Stimulated activated CD8-positive, alpha-beta memory T cell treated with anti-CD3 and anti-CD28 coated beads, Interleukin-4, amount 100 ng/mL, for 4 hours (primary cell): ENCODE measurements at regions not wholly inside any gene's neighbourhood (a gene's known extent, or its start where the extent isn't known, plus 50 kb on each side); places are given as distances from the start of the nearest gene placed in this dataset.

Experiments
- DNase-seq, 2 donors: peaks; one replicate each; pipeline ENCODE4 v3.0.0-alpha.2; 2020; ENCODE audit warnings: low read depth in 2 of 2, low spot score in 1 of 2

GRCh38 chr5:164007064-164007463 lies 501.6 kb downstream of the MAT2B start:
- DNase-seq, result no peak

- no peak for DNase-seq
These were observed 504.2 kb downstream of the MAT2B start for GRCh38 chr5:164009621-164010020.

GRCh38 chr5:164010900-164011299 lies 505.5 kb downstream of the MAT2B start:
- DNase-seq, result no peak

GRCh38 chr5:164012371-164012770 lies 507.0 kb downstream of the MAT2B start:
- no peak for DNase-seq

GRCh38 chr5:164013077-164013670 lies 507.8 kb downstream of the MAT2B start:
- DNase-seq, result no peak

- DNase-seq, result no peak
These were observed 514.7 kb downstream of the MAT2B start for GRCh38 chr5:164020116-164020515.

- DNase-seq, result no peak
These were observed 522.3 kb downstream of the MAT2B start for GRCh38 chr5:164027738-164028137.

- no peak for DNase-seq
These were observed 532.8 kb downstream of the MAT2B start for GRCh38 chr5:164038128-164038783.

- DNase-seq, result no peak
These were observed 535.7 kb downstream of the MAT2B start for GRCh38 chr5:164041105-164041504.

- no peak for DNase-seq
These were observed 543.0 kb downstream of the MAT2B start for GRCh38 chr5:164048359-164048926.

- no peak for DNase-seq
These were observed 546.3 kb downstream of the MAT2B start for GRCh38 chr5:164051745-164052144.

- DNase-seq, result no peak
These were observed 547.2 kb downstream of the MAT2B start for GRCh38 chr5:164052536-164053093.

GRCh38 chr5:164053123-164053522 lies 547.7 kb downstream of the MAT2B start:
- no peak for DNase-seq

- DNase-seq, result no peak
These were observed 549.0 kb downstream of the MAT2B start for GRCh38 chr5:164054461-164054860.

- no peak for DNase-seq
These were observed 551.7 kb downstream of the MAT2B start for GRCh38 chr5:164057121-164057520.

GRCh38 chr5:164058621-164059020 lies 553.2 kb downstream of the MAT2B start:
- no peak for DNase-seq

- no peak for DNase-seq
These were observed 554.1 kb downstream of the MAT2B start for GRCh38 chr5:164059471-164059870.

GRCh38 chr5:164060786-164061355 lies 555.5 kb downstream of the MAT2B start:
- DNase-seq, result no peak

GRCh38 chr5:164062304-164062703 lies 556.9 kb downstream of the MAT2B start:
- no peak for DNase-seq

GRCh38 chr5:164065266-164065665 lies 559.8 kb downstream of the MAT2B start:
- no peak for DNase-seq

GRCh38 chr5:164071671-164072070 lies 566.3 kb downstream of the MAT2B start:
- no peak for DNase-seq

GRCh38 chr5:164073081-164073480 lies 567.7 kb downstream of the MAT2B start:
- DNase-seq, result no peak
